IMR-90 (cell line): ENCODE measurements at regions not wholly inside any gene's neighbourhood (a gene's known extent, or its start where the extent isn't known, plus 50 kb on each side); places are given as distances from the start of the nearest gene placed in this dataset.

Experiments used
- ATAC-seq: fragments of 200-7000 bp; cut with Tn5 transposase; 2 replicates; pipeline ENCODE4 v1.9.1; 2020; ENCODE audit warnings: low read depth, mild to moderate bottlenecking, moderate library complexity
- BruUV-seq: library from RNA; stranded (reverse); fragments of 400-500 nt; replicated peaks from 2 replicates; lab custom pipeline; 2021; lab: Mats Ljungman, UMichigan
- CTCF ChIA-PET: fragments of 300-600 bp; formaldehyde crosslinking; extraction: SDS; loops from one replicate; lab custom pipeline; 2021; ENCODE audit warnings: antibody characterized with exemption; lab: Yijun Ruan, JAX
- POLR2A ChIA-PET: fragments of 300-600 bp; sonication (Branson Sonifier 250); formaldehyde crosslinking; loops from one replicate; lab custom pipeline; 2022; ENCODE audit warnings: antibody characterized with exemption; ENCODE audit not compliant: unreplicated experiment; lab: Charles Lee
- DNase-seq: peaks from one replicate; pipeline ENCODE4 v3.0.0; 2013
- H2AFZ ChIP-seq: replicated peaks from 2 replicates; pipeline ENCODE3; 2013; ENCODE audit warnings: low read length, mild to moderate bottlenecking; ENCODE audit not compliant: poor library complexity
- H2AK5ac ChIP-seq: 2 replicates; pipeline ENCODE4 v1.6.1; 2013; ENCODE audit warnings: low read depth, low read length, inconsistent platforms
- H2AK9ac ChIP-seq: replicated peaks from 2 replicates; pipeline ENCODE3; 2013; ENCODE audit warnings: mild to moderate bottlenecking, low read depth, low read length, moderate library complexity; ENCODE audit not compliant: poor library complexity
- H2BK120ac ChIP-seq: 2 replicates; pipeline ENCODE4 v1.6.1; 2013; ENCODE audit warnings: low read depth, low read length, inconsistent platforms
- H2BK15ac ChIP-seq: 3 replicates; pipeline ENCODE4 v1.6.1; 2013; ENCODE audit warnings: low read depth, low read length, inconsistent platforms
- H2BK20ac ChIP-seq: 2 replicates; pipeline ENCODE4 v1.6.1; 2013; ENCODE audit warnings: low read depth, mild to moderate bottlenecking, inconsistent platforms, low read length, moderate library complexity
- H2BK5ac ChIP-seq: 2 replicates; pipeline ENCODE4 v1.6.1; 2013; ENCODE audit warnings: mild to moderate bottlenecking, low read depth, low read length, inconsistent platforms; ENCODE audit not compliant: poor library complexity, severe bottlenecking
- H3K14ac ChIP-seq: replicated peaks from 2 replicates; pipeline ENCODE4 v1.6.1; 2013; ENCODE audit warnings: low read depth, low read length, inconsistent platforms
- H3K18ac ChIP-seq: 2 replicates; pipeline ENCODE4 v1.6.1; 2013; ENCODE audit warnings: low read depth, low read length, control low read depth
- H3K23ac ChIP-seq: 2 replicates; pipeline ENCODE4 v1.6.1; 2013; ENCODE audit warnings: low read depth, low read length, inconsistent platforms
- H3K27ac ChIP-seq: 2 replicates; pipeline ENCODE4 v1.5.1; 2013; ENCODE audit warnings: mild to moderate bottlenecking, control low read depth, low read length; ENCODE audit not compliant: insufficient read depth
- H3K27me3 ChIP-seq: 2 replicates; pipeline ENCODE4 v1.6.1; 2013; ENCODE audit warnings: low read length; ENCODE audit not compliant: control insufficient read depth, insufficient read depth
- H3K36me3 ChIP-seq: 2 replicates; pipeline ENCODE4 v1.6.1; 2013; ENCODE audit warnings: low read length, mixed read lengths; ENCODE audit not compliant: control insufficient read depth, insufficient read depth
- H3K4ac ChIP-seq: 2 replicates; pipeline ENCODE4 v1.6.1; 2013; ENCODE audit warnings: low read depth, low read length, inconsistent platforms
- H3K4me1 ChIP-seq: 2 replicates; pipeline ENCODE4 v1.6.1; 2013; ENCODE audit warnings: low read length, mixed read lengths; ENCODE audit not compliant: control insufficient read depth, insufficient read depth
- H3K4me2 ChIP-seq: 2 replicates; pipeline ENCODE4 v1.6.1; 2013; ENCODE audit warnings: low read depth, mild to moderate bottlenecking, control low read depth, low read length, moderate library complexity
- H3K4me3 ChIP-seq: 2 replicates; pipeline ENCODE4 v1.5.1; 2013; ENCODE audit warnings: low read depth, mild to moderate bottlenecking, control low read depth, low read length, moderate library complexity; ENCODE audit not compliant: insufficient read depth
- H3K56ac ChIP-seq: 2 replicates; pipeline ENCODE4 v1.6.1; 2013; ENCODE audit warnings: low read length, inconsistent platforms; ENCODE audit not compliant: insufficient read depth; ENCODE audit errors: extremely low read depth
- H3K79me1 ChIP-seq, 2 experiments: 2 replicates each; pipeline ENCODE4 v1.6.1; 2013; ENCODE audit warnings: low read length in 2 of 2, inconsistent platforms in 1 of 2, low read depth in 1 of 2
- H3K9ac ChIP-seq: 2 replicates; pipeline ENCODE4 v1.6.1; 2013; ENCODE audit warnings: low read depth, low read length, control low read depth
- H3K9me1 ChIP-seq: 2 replicates; pipeline ENCODE4 v1.6.1; 2013; ENCODE audit warnings: low read length, inconsistent platforms; ENCODE audit not compliant: insufficient read depth
- H3K9me3 ChIP-seq: 2 replicates; pipeline ENCODE4 v1.6.1; 2013; ENCODE audit warnings: low read length; ENCODE audit not compliant: control insufficient read depth, insufficient read depth
- H4K20me1 ChIP-seq: 2 replicates; pipeline ENCODE4 v1.6.1; 2013; ENCODE audit warnings: low read length, inconsistent platforms; ENCODE audit not compliant: insufficient read depth
- H4K5ac ChIP-seq: 2 replicates; pipeline ENCODE4 v1.6.1; 2013; ENCODE audit warnings: mild to moderate bottlenecking, low read depth, low read length, control low read depth
- H4K8ac ChIP-seq, 2 experiments: 2 replicates each; pipeline ENCODE4 v1.6.1; 2013; ENCODE audit warnings: low read depth in 2 of 2, low read length in 2 of 2, control low read depth in 1 of 2, inconsistent platforms in 1 of 2
- H4K91ac ChIP-seq: 2 replicates; pipeline ENCODE4 v1.6.1; 2013; ENCODE audit warnings: low read depth, low read length, inconsistent platforms; ENCODE audit not compliant: insufficient read depth
- CEBPB ChIP-seq: IDR thresholded peaks from 2 replicates; pipeline ENCODE4 v1.6.1; 2012; ENCODE audit warnings: low read depth, low read length, improper control_type of control experiment
- CHD1 ChIP-seq: IDR thresholded peaks from 2 replicates; pipeline ENCODE4 v1.6.1; 2012; ENCODE audit warnings: low read depth, low read length, improper control_type of control experiment
- CTCF ChIP-seq: conservative IDR thresholded peaks from 2 replicates; pipeline ENCODE4 v1.5.1; 2012; ENCODE audit warnings: mild to moderate bottlenecking, low read depth, low read length, improper control_type of control experiment
- ELK1 ChIP-seq: fragments of 150-350 bp; IDR thresholded peaks from 2 replicates; pipeline ENCODE4 v1.6.1; 2016; ENCODE audit warnings: low read depth, mild to moderate bottlenecking, low read length, moderate library complexity, borderline replicate concordance
- FOS ChIP-seq: fragments of 150-350 bp; IDR thresholded peaks from 2 replicates; pipeline ENCODE4 v1.6.1; 2016; ENCODE audit warnings: low read depth, low read length
- MAFK ChIP-seq: IDR thresholded peaks from 2 replicates; pipeline ENCODE4 v1.6.1; 2012; ENCODE audit warnings: low read depth, low read length, improper control_type of control experiment
- MAZ ChIP-seq: IDR thresholded peaks from 2 replicates; pipeline ENCODE4 v1.6.1; 2012; ENCODE audit warnings: low read depth, mild to moderate bottlenecking, low read length, improper control_type of control experiment, moderate library complexity, borderline replicate concordance
- MXI1 ChIP-seq: IDR thresholded peaks from 2 replicates; pipeline ENCODE4 v1.6.1; 2012; ENCODE audit warnings: low read depth, mild to moderate bottlenecking, low read length, moderate library complexity, borderline replicate concordance
- NFE2L2 ChIP-seq: fragments of 150-350 bp; IDR thresholded peaks from 2 replicates; pipeline ENCODE4 v1.6.1; 2016; ENCODE audit warnings: low read depth, mild to moderate bottlenecking, low read length
- POLR2A ChIP-seq: IDR thresholded peaks from 2 replicates; pipeline ENCODE4 v1.6.1; 2012; ENCODE audit warnings: mild to moderate bottlenecking, low read depth, low read length
- RAD21 ChIP-seq: IDR thresholded peaks from 2 replicates; pipeline ENCODE4 v1.6.1; 2012; ENCODE audit warnings: low read length, improper control_type of control experiment
- RCOR1 ChIP-seq: IDR thresholded peaks from 2 replicates; pipeline ENCODE4 v1.6.1; 2012; ENCODE audit warnings: mild to moderate bottlenecking, low read length, improper control_type of control experiment; ENCODE audit not compliant: insufficient replicate concordance
- RFX5 ChIP-seq: IDR thresholded peaks from 2 replicates; pipeline ENCODE4 v1.8.0; 2012; ENCODE audit warnings: low read depth, mild to moderate bottlenecking, low read length, moderate library complexity
- SMC3 ChIP-seq: fragments of 150-350 bp; IDR thresholded peaks from 2 replicates; pipeline ENCODE4 v1.6.1; 2016; ENCODE audit warnings: low read depth, mild to moderate bottlenecking, antibody characterized with exemption, low read length, moderate library complexity
- USF2 ChIP-seq: fragments of 150-350 bp; IDR thresholded peaks from 2 replicates; pipeline ENCODE4 v1.6.1; 2017; ENCODE audit warnings: mild to moderate bottlenecking, antibody characterized with exemption, low read length, low read depth
- WGBS, 2 experiments: methylation state at CpG; one replicate each; pipeline versions ENCODE4 v1.1.5 to v1.1.7; 2013; ENCODE audit warnings: missing lambda C conversion rate in 2 of 2; ENCODE audit not compliant: insufficient read length in 1 of 2; ENCODE audit errors: extremely low coverage in 2 of 2; 5-methylcytosine and 5-hydroxymethylcytosine counted together
- dilution Hi-C: fragments of 300-500 bp; cut with HindIII; formaldehyde crosslinking; loops from one replicate; pipeline ENCODE4 v1.14.3; 2018; ENCODE audit warnings: low sequenced_read_pairs; ENCODE audit not compliant: unreplicated experiment
- in situ Hi-C: fragments of 300-500 bp; cut with MboI; formaldehyde crosslinking; loops from 3 replicates; pipeline ENCODE4 v1.14.3; 2019; ENCODE audit warnings: low sequenced_read_pairs, inconsistent platforms, mixed read lengths
- intact Hi-C: fragments of 100-400 bp; cut with micrococcal nuclease; formaldehyde crosslinking; loops from 2 replicates; pipeline ENCODE4 v1.10.0; 2022

GRCh38 chr3:178308771-178309170 is 227.5 kb upstream of the KCNMB2 start:
- H4K91ac ChIP-seq, result no peak overlapping the region
- no TSS peak for BruUV-seq
- no peak overlapping the region for H4K8ac ChIP-seq
- in situ Hi-C loops (no loop called here), intact Hi-C loops (no loop called here), dilution Hi-C loops (no loop called here)
- no peak overlapping the region for H3K23ac ChIP-seq
- no peaks in the 10 kb centered on the region for H3K4me1 ChIP-seq
- no peak overlapping the region for H3K4me3 ChIP-seq
- no peaks in the 10 kb centered on the region for H3K9me1 ChIP-seq
- no peak overlapping the region for H3K27ac ChIP-seq
- H3K56ac ChIP-seq, result no peak overlapping the region
- H2BK5ac ChIP-seq, result no peak overlapping the region
- H3K14ac ChIP-seq, result peak overlapping the region; percentile 48
- H2BK20ac ChIP-seq, result peak overlapping the region; percentile 50; the same call in 1 of the 2 replicates
- WGBS, 2 experiments, result no CpG with 5 or more reads among the region's 2 CpGs
- H3K36me3 ChIP-seq, result no peaks in the 10 kb centered on the region
- DNase-seq (no peak), ATAC-seq (no peak)
- H3K4me2 ChIP-seq, result no peak overlapping the region
- no peaks in the 10 kb centered on the region for H3K79me1 ChIP-seq
- H3K9ac ChIP-seq, result no peak overlapping the region
- ChIA-PET POLR2A (no interaction called here), CTCF (no interaction called here)
- no peaks in the 10 kb centered on the region for H3K9me3 ChIP-seq
- no peak overlapping the region for H2AFZ ChIP-seq
- TF ChIP-seq CTCF (no peak), ELK1 (no peak), USF2 (no peak), RAD21 (no peak), NFE2L2 (no peak), CEBPB (no peak), RFX5 (no peak), SMC3 (no peak), POLR2A (no peak), MAFK (no peak), MXI1 (no peak), RCOR1 (no peak), MAZ (no peak), CHD1 (no peak), FOS (no peak)
- no peaks in the 10 kb centered on the region for H3K27me3 ChIP-seq
- no peak overlapping the region for H2AK5ac ChIP-seq
- no peak overlapping the region for H2BK15ac ChIP-seq
- no peak overlapping the region for H4K5ac ChIP-seq
- no peak overlapping the region for H2AK9ac ChIP-seq
- no peaks in the 10 kb centered on the region for H4K20me1 ChIP-seq
- H3K18ac ChIP-seq, result no peak overlapping the region
- H3K4ac ChIP-seq, result peak overlapping the region; percentile 9; the same call in 1 of the 2 replicates
- H2BK120ac ChIP-seq, result no peak overlapping the region
